RWPE2 (cell line): ENCODE measurements at regions not wholly inside any gene's neighbourhood (a gene's known extent, or its start where the extent isn't known, plus 50 kb on each side); places are given as distances from the start of the nearest gene placed in this dataset.

Experiments used
- ATAC-seq: fragments of 200-7000 bp; cut with Tn5 transposase; 3 replicates; pipeline ENCODE4 v1.9.1; 2021; ENCODE audit warnings: low read depth
- DNase-seq: peaks from one replicate; pipeline ENCODE4 v3.0.0-alpha.2; 2020; ENCODE audit warnings: low spot score
- H3K27ac ChIP-seq: fragments of 450-650 bp; 2 replicates; pipeline ENCODE4 v1.5.1; 2017; ENCODE audit warnings: mild to moderate bottlenecking; ENCODE audit not compliant: poor library complexity, severe bottlenecking
- H3K27me3 ChIP-seq: fragments of 250-450 bp; sonication (Bioruptor Pico); 2 replicates; pipeline ENCODE4 v1.5.1; 2021; ENCODE audit warnings: mild to moderate bottlenecking, moderate library complexity; ENCODE audit not compliant: insufficient read depth, poor library complexity, severe bottlenecking
- H3K36me3 ChIP-seq: fragments of 250-450 bp; sonication (Bioruptor Pico); 2 replicates; pipeline ENCODE4 v1.5.1; 2020; ENCODE audit warnings: low read depth, mild to moderate bottlenecking, moderate library complexity
- H3K4me1 ChIP-seq: fragments of 250-450 bp; sonication (Bioruptor Pico); 2 replicates; pipeline ENCODE4 v1.5.1; 2021; ENCODE audit warnings: mild to moderate bottlenecking, moderate library complexity; ENCODE audit not compliant: insufficient read depth, poor library complexity, severe bottlenecking
- H3K4me3 ChIP-seq: fragments of 250-450 bp; sonication (Bioruptor Pico); 2 replicates; pipeline ENCODE4 v1.5.1; 2021; ENCODE audit warnings: mild to moderate bottlenecking, moderate library complexity; ENCODE audit not compliant: severe bottlenecking
- H3K9me3 ChIP-seq: fragments of 250-450 bp; sonication (Bioruptor Pico); 2 replicates; pipeline ENCODE4 v1.5.1; 2021; ENCODE audit warnings: mild to moderate bottlenecking, moderate library complexity; ENCODE audit not compliant: severe bottlenecking
- CTCF ChIP-seq: fragments of 450-650 bp; IDR thresholded peaks from one replicate; pipeline ENCODE4 v1.5.1; 2017; ENCODE audit warnings: mild to moderate bottlenecking, moderate library complexity; ENCODE audit not compliant: poor library complexity, severe bottlenecking

- H3K9me3 ChIP-seq, result no peaks in the 10 kb centered on the region
- H3K27me3 ChIP-seq, result no peaks in the 10 kb centered on the region
- ATAC-seq, result no peak
- TF ChIP-seq CTCF, result no peak
- H3K4me1 ChIP-seq, result no peaks in the 10 kb centered on the region
- H3K36me3 ChIP-seq, result no peaks in the 10 kb centered on the region
- no peak overlapping the region for H3K27ac ChIP-seq
- no peak overlapping the region for H3K4me3 ChIP-seq
- DNase-seq, result no peak
Measured at GRCh38 chr13:90308249-90308648, 1039.2 kb upstream of the MIR17HG start.

- no peak for ATAC-seq
- Histone ChIP-seq H3K27ac (no peak overlapping the region), H3K9me3 (no peaks in the 10 kb centered on the region), H3K36me3 (no peaks in the 10 kb centered on the region), H3K27me3 (no peaks in the 10 kb centered on the region), H3K4me1 (no peaks in the 10 kb centered on the region), H3K4me3 (no peak overlapping the region)
- DNase-seq, result no peak
- TF ChIP-seq CTCF, result no peak
Measured at GRCh38 chr13:90311929-90312328, 1035.6 kb upstream of the MIR17HG start.

GRCh38 chr13:90315061-90315460 lies 1032.4 kb upstream of the MIR17HG start:
- no peak for ATAC-seq
- H3K27me3 ChIP-seq, result no peaks in the 10 kb centered on the region
- no peak for DNase-seq
- H3K4me3 ChIP-seq, result no peak overlapping the region
- no peaks in the 10 kb centered on the region for H3K4me1 ChIP-seq
- TF ChIP-seq CTCF, result no peak
- H3K27ac ChIP-seq, result no peak overlapping the region
- no peaks in the 10 kb centered on the region for H3K36me3 ChIP-seq
- no peaks in the 10 kb centered on the region for H3K9me3 ChIP-seq

GRCh38 chr13:90320664-90321063 lies 1026.8 kb upstream of the MIR17HG start:
- ATAC-seq (no peak), DNase-seq (no peak)
- no peak for TF ChIP-seq CTCF
- Histone ChIP-seq H3K4me1 (no peaks in the 10 kb centered on the region), H3K27me3 (no peaks in the 10 kb centered on the region), H3K4me3 (no peak overlapping the region), H3K36me3 (no peaks in the 10 kb centered on the region), H3K27ac (no peak overlapping the region), H3K9me3 (no peaks in the 10 kb centered on the region)

GRCh38 chr13:90321281-90321931 lies 1026.1 kb upstream of the MIR17HG start:
- Histone ChIP-seq H3K9me3 (no peaks in the 10 kb centered on the region), H3K4me1 (no peaks in the 10 kb centered on the region)

More at GRCh38 chr13:90321281-90321931, 1026.1 kb upstream of the MIR17HG start:
- no peaks in the 10 kb centered on the region for H3K36me3 ChIP-seq
- no peak for TF ChIP-seq CTCF
- H3K27ac ChIP-seq, result no peak overlapping the region
- ATAC-seq (no peak; the same call in 2 of the 3 replicates), DNase-seq (no peak)
- no peaks in the 10 kb centered on the region for H3K27me3 ChIP-seq
- no peak overlapping the region for H3K4me3 ChIP-seq
